ENCODE measurements at regions not wholly inside any gene's neighbourhood (a gene's known extent, or its start where the extent isn't known, plus 50 kb on each side); places are given as distances from the start of the nearest gene placed in this dataset.

DNA sequence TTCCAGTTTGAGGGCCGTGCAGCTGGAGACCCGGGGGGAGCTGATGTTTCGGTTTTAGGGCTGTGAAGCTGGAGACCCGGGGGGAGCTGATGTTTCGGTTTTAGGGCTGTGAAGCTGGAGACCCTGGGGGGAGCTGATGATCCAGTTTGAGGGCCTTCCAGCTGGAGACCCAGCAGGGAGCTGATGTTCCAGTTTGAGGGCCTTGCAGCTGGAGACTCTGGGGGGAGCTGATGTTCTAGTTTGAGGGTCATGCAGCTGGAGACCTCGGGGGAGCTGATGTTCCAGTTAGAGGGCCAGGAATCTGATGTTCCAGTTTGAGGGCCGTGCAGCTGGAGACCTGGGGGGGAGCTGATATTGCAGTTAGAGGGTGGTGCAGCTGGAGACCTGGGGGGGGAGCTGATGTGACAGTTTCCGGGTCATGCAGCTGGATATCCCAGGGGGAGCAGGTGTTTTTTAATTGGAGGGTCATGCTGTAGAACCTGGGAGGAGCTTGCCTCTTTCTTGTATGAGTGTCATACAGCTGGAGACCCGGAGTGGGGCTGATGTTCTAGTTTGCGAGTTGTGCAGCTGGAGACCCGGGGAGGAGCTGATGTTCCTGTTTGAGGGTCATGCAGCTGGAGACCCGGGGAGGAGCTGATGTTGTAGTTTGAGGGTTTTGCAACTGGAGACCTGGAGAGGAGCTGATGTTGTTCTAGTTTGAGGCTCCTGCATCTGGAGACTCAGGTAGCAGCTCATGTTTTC is 153.2 kb downstream of the RTP5 start:
- TF ChIP-seq, protein P1, sequence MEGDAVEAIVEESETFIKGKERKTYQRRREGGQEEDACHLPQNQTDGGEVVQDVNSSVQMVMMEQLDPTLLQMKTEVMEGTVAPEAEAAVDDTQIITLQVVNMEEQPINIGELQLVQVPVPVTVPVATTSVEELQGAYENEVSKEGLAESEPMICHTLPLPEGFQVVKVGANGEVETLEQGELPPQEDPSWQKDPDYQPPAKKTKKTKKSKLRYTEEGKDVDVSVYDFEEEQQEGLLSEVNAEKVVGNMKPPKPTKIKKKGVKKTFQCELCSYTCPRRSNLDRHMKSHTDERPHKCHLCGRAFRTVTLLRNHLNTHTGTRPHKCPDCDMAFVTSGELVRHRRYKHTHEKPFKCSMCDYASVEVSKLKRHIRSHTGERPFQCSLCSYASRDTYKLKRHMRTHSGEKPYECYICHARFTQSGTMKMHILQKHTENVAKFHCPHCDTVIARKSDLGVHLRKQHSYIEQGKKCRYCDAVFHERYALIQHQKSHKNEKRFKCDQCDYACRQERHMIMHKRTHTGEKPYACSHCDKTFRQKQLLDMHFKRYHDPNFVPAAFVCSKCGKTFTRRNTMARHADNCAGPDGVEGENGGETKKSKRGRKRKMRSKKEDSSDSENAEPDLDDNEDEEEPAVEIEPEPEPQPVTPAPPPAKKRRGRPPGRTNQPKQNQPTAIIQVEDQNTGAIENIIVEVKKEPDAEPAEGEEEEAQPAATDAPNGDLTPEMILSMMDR (IDR thresholded peaks at IDR 0.05), result no peak
- no peak for TF ChIP-seq EP300 (IDR thresholded peaks at IDR 0.05)
- TF ChIP-seq POLR2A (IDR thresholded peaks at IDR 0.05), result no peak
- no peak for TF ChIP-seq POLR2AphosphoS5 (IDR thresholded peaks at IDR 0.05)
